AG09309 (cell line): ENCODE measurements at regions not wholly inside any gene's neighbourhood (a gene's known extent, or its start where the extent isn't known, plus 50 kb on each side); places are given as distances from the start of the nearest gene placed in this dataset.

Experiments used
- DNase-seq: peaks from one replicate; pipeline ENCODE4 v3.0.0-alpha.2; 2010; ENCODE audit warnings: low read depth
- H3K4me3 ChIP-seq: 2 replicates; pipeline ENCODE4 v1.5.1; 2011; ENCODE audit warnings: mild to moderate bottlenecking, low read depth, low read length, moderate library complexity; ENCODE audit not compliant: control insufficient read depth
- CTCF ChIP-seq: IDR thresholded peaks from 2 replicates; pipeline ENCODE4 v1.5.1; 2011; ENCODE audit warnings: mild to moderate bottlenecking, low read depth, low read length, inconsistent platforms; ENCODE audit not compliant: insufficient read depth, control insufficient read depth; ENCODE audit errors: missing control alignments

- no peak for DNase-seq
- H3K4me3 ChIP-seq: no peak overlapping the region
- TF ChIP-seq CTCF: no peak
These were observed 434.9 kb downstream of the MBD2 start for GRCh38 chr18:53789376-53790247.

GRCh38 chr18:53785811-53786210 lies 438.7 kb downstream of the MBD2 start:
- no peak overlapping the region for H3K4me3 ChIP-seq
- no peak for DNase-seq
- no peak for TF ChIP-seq CTCF

GRCh38 chr18:53784253-53784652 lies 440.2 kb downstream of the MBD2 start:
- TF ChIP-seq CTCF: no peak
- H3K4me3 ChIP-seq: no peak overlapping the region
- DNase-seq: no peak

GRCh38 chr18:53780666-53781065 lies 443.8 kb downstream of the MBD2 start:
- H3K4me3 ChIP-seq: no peak overlapping the region

GRCh38 chr18:53772293-53772692 lies 452.2 kb downstream of the MBD2 start:
- DNase-seq: no peak
- no peak for TF ChIP-seq CTCF
- H3K4me3 ChIP-seq: no peak overlapping the region

More at GRCh38 chr18:53780666-53781065, 443.8 kb downstream of the MBD2 start:
- no peak for TF ChIP-seq CTCF
- DNase-seq: no peak

GRCh38 chr18:53771664-53772063 lies 452.8 kb downstream of the MBD2 start:
- H3K4me3 ChIP-seq: no peak overlapping the region
- DNase-seq: no peak
- TF ChIP-seq CTCF: no peak
